Brain microvascular endothelial cell (primary cell): ENCODE measurements at regions not wholly inside any gene's neighbourhood (a gene's known extent, or its start where the extent isn't known, plus 50 kb on each side); places are given as distances from the start of the nearest gene placed in this dataset.

Experiments
- DNase-seq: peaks from one replicate; pipeline ENCODE4 v3.0.0-alpha.2; 2020
- H3K27ac ChIP-seq: fragments of 250-450 bp; sonication (Bioruptor Pico); 2 replicates; pipeline ENCODE4 v1.5.1; 2020; ENCODE audit warnings: mild to moderate bottlenecking, moderate library complexity
- H3K27me3 ChIP-seq: fragments of 250-450 bp; sonication (Bioruptor Pico); replicated peaks from 2 replicates; pipeline ENCODE4 v1.5.1; 2020; ENCODE audit warnings: mild to moderate bottlenecking
- H3K36me3 ChIP-seq: fragments of 250-450 bp; sonication (Bioruptor Pico); replicated peaks from 2 replicates; pipeline ENCODE4 v1.5.1; 2020; ENCODE audit warnings: mild to moderate bottlenecking
- H3K4me3 ChIP-seq: 2 replicates; pipeline ENCODE4 v1.5.1; 2011; ENCODE audit warnings: low read depth, mild to moderate bottlenecking, control low read depth, low read length, moderate library complexity
- CTCF ChIP-seq: IDR thresholded peaks from 2 replicates; pipeline ENCODE4 v1.5.1; 2011; ENCODE audit warnings: low read depth, mild to moderate bottlenecking, moderate library complexity, low read length, control low read depth, inconsistent platforms; ENCODE audit errors: missing control alignments
- in situ Hi-C: cut with HindIII; loops from 2 replicates; pipeline ENCODE4 v1.10.0; 2017; ENCODE audit warnings: low sequenced_read_pairs, low pct_ligation_motif_present

- TF ChIP-seq CTCF = no peak
- no peaks in the 10 kb centered on the region for H3K36me3 ChIP-seq
- H3K27ac ChIP-seq = peak overlapping the region; percentile 58
- in situ Hi-C loops = no loop called here
- DNase-seq = peak; percentile 96
- no peaks in the 10 kb centered on the region for H3K27me3 ChIP-seq
- no peak overlapping the region for H3K4me3 ChIP-seq
These were observed 389.1 kb downstream of the ENC1 start for GRCh38 chr5:74251141-74252035.

DNA sequence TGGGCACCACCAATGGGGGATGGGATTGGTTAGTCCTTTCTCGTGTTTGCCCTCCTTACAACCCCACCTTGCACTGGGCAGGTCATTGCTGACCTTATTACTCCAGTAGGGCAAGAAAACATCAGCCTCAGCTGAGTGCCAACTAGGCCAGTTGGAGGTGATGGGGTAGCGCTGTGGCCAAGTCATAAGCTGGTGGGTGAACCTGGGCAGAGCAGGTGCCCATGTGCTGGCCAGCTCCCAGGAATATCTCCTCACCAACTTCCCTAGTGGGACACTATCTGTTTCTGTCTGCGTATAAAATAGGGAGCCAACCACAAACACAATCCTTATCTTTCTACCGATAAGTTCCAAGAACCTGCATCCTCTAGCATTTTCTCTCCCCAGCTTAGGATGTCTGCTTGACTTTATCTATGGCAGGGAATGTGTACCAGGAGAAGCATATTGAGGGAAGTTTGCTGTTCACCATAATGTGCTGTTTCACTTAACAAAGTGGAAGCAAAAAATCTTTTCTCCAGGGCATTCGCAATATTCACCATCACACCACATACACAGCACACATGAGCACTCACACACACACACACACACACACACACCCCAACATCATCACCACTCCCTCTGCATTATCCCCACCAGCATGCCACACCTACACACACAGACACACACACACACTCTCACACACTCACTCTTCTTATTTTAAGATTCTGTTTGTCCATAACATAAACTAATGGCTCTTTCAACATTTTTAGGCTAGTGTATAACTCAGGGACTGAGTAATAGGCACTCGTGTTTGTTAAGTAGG is 390.0 kb downstream of the ENC1 start:
- no peak overlapping the region for H3K4me3 ChIP-seq
- H3K27me3 ChIP-seq = no peaks in the 10 kb centered on the region
- TF ChIP-seq CTCF = no peak
- in situ Hi-C loops = no loop called here
- H3K36me3 ChIP-seq = no peaks in the 10 kb centered on the region
- DNase-seq = no peak
- H3K27ac ChIP-seq = peak overlapping the region; percentile 58

GRCh38 chr5:74248576-74248975 is 392.0 kb downstream of the ENC1 start:
- TF ChIP-seq CTCF = no peak
- no peak for DNase-seq
- in situ Hi-C loops = no loop called here
- H3K4me3 ChIP-seq = no peak overlapping the region
- no peaks in the 10 kb centered on the region for H3K36me3 ChIP-seq
- H3K27me3 ChIP-seq = no peaks in the 10 kb centered on the region
- H3K27ac ChIP-seq = no peak overlapping the region

DNA sequence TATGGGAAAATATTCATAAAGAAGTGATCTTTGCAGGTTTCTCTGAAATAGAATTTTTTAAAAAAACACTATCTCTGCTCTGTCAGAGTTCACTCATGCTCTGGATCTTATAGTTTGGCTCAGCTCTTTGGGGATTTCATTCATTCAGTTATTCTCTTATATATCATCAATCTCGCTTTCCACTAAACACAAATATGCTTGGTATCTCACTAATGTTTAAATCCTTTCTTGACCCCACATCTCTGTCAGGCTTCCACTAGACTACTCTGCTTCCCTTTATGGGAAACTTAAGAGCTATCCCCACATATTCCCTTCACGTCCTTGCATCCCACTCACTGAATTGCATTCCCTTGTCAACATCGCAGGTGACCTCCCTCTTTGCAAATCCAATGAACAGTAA is 396.1 kb downstream of the ENC1 start:
- DNase-seq = no peak
- no peak overlapping the region for H3K4me3 ChIP-seq
- in situ Hi-C loops = no loop called here
- H3K27me3 ChIP-seq = no peaks in the 10 kb centered on the region
- H3K36me3 ChIP-seq = no peaks in the 10 kb centered on the region
- H3K27ac ChIP-seq = no peak overlapping the region
- TF ChIP-seq CTCF = no peak

- TF ChIP-seq CTCF = no peak
- no peak for DNase-seq
- in situ Hi-C loops = no loop called here
- Histone ChIP-seq H3K27me3 (no peaks in the 10 kb centered on the region), H3K27ac (no peak overlapping the region), H3K36me3 (no peaks in the 10 kb centered on the region), H3K4me3 (no peak overlapping the region)
These were observed 396.9 kb downstream of the ENC1 start for GRCh38 chr5:74243634-74244033.
